Smooth muscle cell (in vitro differentiated cells): ENCODE measurements at regions not wholly inside any gene's neighbourhood (a gene's known extent, or its start where the extent isn't known, plus 50 kb on each side); places are given as distances from the start of the nearest gene placed in this dataset.

ENCODE experiments used
- DNase-seq: peaks from one replicate; lab custom pipeline; 2025; ENCODE audit not compliant: unreplicated experiment; lab: John Stamatoyannopoulos, UW
- H2AFZ ChIP-seq: fragments of 200-600 bp; sonication (generic); 2 replicates; pipeline ENCODE4 v1.6.0; 2016; ENCODE audit warnings: antibody characterized with exemption, low read depth, mild to moderate bottlenecking
- H3F3A ChIP-seq: fragments of 200-600 bp; sonication (generic); 2 replicates; pipeline ENCODE4 v1.6.0; 2017; ENCODE audit warnings: antibody characterized with exemption, low read depth
- H3K27ac ChIP-seq: fragments of 200-600 bp; sonication (generic); 2 replicates; pipeline ENCODE4 v1.5.1; 2016; ENCODE audit warnings: low read depth, mild to moderate bottlenecking
- H3K27me3 ChIP-seq: fragments of 200-600 bp; sonication (generic); 2 replicates; pipeline ENCODE4 v1.6.1; 2016; ENCODE audit warnings: low read depth, mild to moderate bottlenecking
- H3K36me3 ChIP-seq: fragments of 200-600 bp; sonication (generic); 2 replicates; pipeline ENCODE4 v1.5.1; 2016; ENCODE audit warnings: low read depth
- H3K4me1 ChIP-seq: fragments of 200-600 bp; sonication (generic); 2 replicates; pipeline ENCODE4 v1.5.1; 2016; ENCODE audit warnings: low read depth
- H3K4me2 ChIP-seq: fragments of 200-600 bp; sonication (generic); 2 replicates; pipeline ENCODE4 v1.6.0; 2016; ENCODE audit warnings: mild to moderate bottlenecking
- H3K4me3 ChIP-seq: fragments of 200-600 bp; sonication (generic); 2 replicates; pipeline ENCODE4 v1.5.1; 2016; ENCODE audit warnings: mild to moderate bottlenecking
- H3K79me2 ChIP-seq: fragments of 200-600 bp; sonication (generic); 2 replicates; pipeline ENCODE4 v1.6.0; 2016; ENCODE audit warnings: low read depth, mild to moderate bottlenecking
- H3K9ac ChIP-seq: fragments of 200-600 bp; sonication (generic); 2 replicates; pipeline ENCODE4 v1.6.0; 2016; ENCODE audit warnings: low read depth
- H3K9me3 ChIP-seq: fragments of 200-600 bp; sonication (generic); replicated peaks from 2 replicates; pipeline ENCODE4 v1.5.1; 2016; ENCODE audit warnings: low read depth
- H4K20me1 ChIP-seq: fragments of 200-600 bp; sonication (generic); 2 replicates; pipeline ENCODE4 v1.6.0; 2016; ENCODE audit warnings: low read depth
- CTCF ChIP-seq: fragments of 200-600 bp; sonication (generic); IDR thresholded peaks from 2 replicates; pipeline ENCODE4 v1.5.1; 2017; ENCODE audit warnings: borderline replicate concordance, mild to moderate bottlenecking, antibody characterized with exemption; ENCODE audit not compliant: insufficient read depth, poor library complexity, severe bottlenecking
- WGBS: methylation state at CpG from one replicate; pipeline ENCODE4 v1.1.7; 2016; ENCODE audit warnings: low lambda C conversion rate; 5-methylcytosine and 5-hydroxymethylcytosine counted together

DNA sequence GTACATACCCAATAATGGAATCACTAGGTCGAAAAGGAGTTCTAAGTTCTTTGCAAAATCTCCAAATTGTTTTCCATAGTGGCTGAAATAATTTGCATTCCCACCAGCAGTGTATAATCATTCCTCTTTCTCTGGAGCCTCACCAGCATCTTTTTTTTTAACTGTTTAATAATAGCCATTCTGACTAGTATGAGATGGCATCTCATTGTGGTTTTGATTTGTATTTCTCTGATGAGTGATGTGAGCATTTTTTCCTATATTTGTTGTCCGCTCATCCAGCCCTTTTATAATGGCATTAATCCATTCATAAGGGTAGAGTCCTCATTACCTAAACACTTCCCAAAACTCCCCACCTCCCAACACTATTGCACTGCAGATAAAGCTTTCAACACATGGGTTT, 278.3 kb downstream of the SEC23A start:
- TF ChIP-seq CTCF = no peak
- H3K79me2 ChIP-seq = no peaks in the 10 kb centered on the region
- DNase-seq = no peak
- H3K9me3 ChIP-seq = no peaks in the 10 kb centered on the region
- H3K4me2 ChIP-seq = no peak overlapping the region
- H3K27ac ChIP-seq = no peak overlapping the region
- H3K4me1 ChIP-seq = peaks cover 5% of the 10 kb centered on the region
- no peaks in the 10 kb centered on the region for H3F3A ChIP-seq
- no peak overlapping the region for H2AFZ ChIP-seq
- H3K4me3 ChIP-seq = no peak overlapping the region
- H3K9ac ChIP-seq = no peak overlapping the region
- 83% methylated on average over 2 of the region's 2 CpGs for WGBS
- no peaks in the 10 kb centered on the region for H3K27me3 ChIP-seq
- H3K36me3 ChIP-seq = no peaks in the 10 kb centered on the region
- H4K20me1 ChIP-seq = no peaks in the 10 kb centered on the region

DNA sequence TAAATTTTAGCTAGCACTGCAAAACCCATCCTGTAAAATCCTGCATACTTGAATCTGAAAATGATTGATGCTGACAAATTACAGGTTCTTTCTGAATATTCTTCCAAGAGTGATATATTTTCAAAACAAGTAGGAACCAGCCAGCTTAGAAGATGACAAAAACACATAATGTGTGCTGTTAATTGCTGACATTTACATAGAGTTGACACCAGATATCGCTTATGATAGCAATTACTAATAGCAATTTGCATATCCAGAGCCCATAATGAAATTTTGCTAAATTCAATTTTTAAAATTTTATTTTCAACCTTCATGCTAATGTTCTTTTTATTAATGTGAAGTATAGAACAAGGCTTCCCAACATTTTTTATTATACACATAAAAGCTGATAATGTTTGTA, 284.5 kb downstream of the SEC23A start:
- 81% methylated on average over 1 of the region's 1 CpG for WGBS
- no peak overlapping the region for H3K4me2 ChIP-seq
- H3K4me3 ChIP-seq = no peak overlapping the region
- no peak for TF ChIP-seq CTCF
- H3K27ac ChIP-seq = no peak overlapping the region
- no peak overlapping the region for H2AFZ ChIP-seq
- no peaks in the 10 kb centered on the region for H3K27me3 ChIP-seq
- no peak overlapping the region for H3K9ac ChIP-seq
- H3K79me2 ChIP-seq = no peaks in the 10 kb centered on the region
- H3K9me3 ChIP-seq = no peaks in the 10 kb centered on the region
- H4K20me1 ChIP-seq = no peaks in the 10 kb centered on the region
- no peak for DNase-seq
- no peaks in the 10 kb centered on the region for H3F3A ChIP-seq
- H3K36me3 ChIP-seq = no peaks in the 10 kb centered on the region
- H3K4me1 ChIP-seq = no peaks in the 10 kb centered on the region

- Histone ChIP-seq H3K9me3 (no peaks in the 10 kb centered on the region), H3K27ac (no peak overlapping the region), H3K9ac (no peak overlapping the region), H2AFZ (no peak overlapping the region), H3K4me3 (no peak overlapping the region), H3K4me1 (no peaks in the 10 kb centered on the region), H3K27me3 (no peaks in the 10 kb centered on the region), H3K36me3 (no peaks in the 10 kb centered on the region), H3F3A (no peaks in the 10 kb centered on the region), H3K4me2 (no peak overlapping the region), H4K20me1 (no peaks in the 10 kb centered on the region), H3K79me2 (no peaks in the 10 kb centered on the region)
- DNase-seq = no peak
- WGBS = 75% methylated on average over 7 of the region's 7 CpGs
- TF ChIP-seq CTCF = no peak
These were observed 294.1 kb downstream of the SEC23A start for GRCh38 chr14:38808734-38809455.

- 81% methylated on average over 2 of the region's 2 CpGs for WGBS
- H3K4me3 ChIP-seq = no peak overlapping the region
- H3K9ac ChIP-seq = no peak overlapping the region
- H3K27me3 ChIP-seq = no peaks in the 10 kb centered on the region
- H3F3A ChIP-seq = no peaks in the 10 kb centered on the region
- no peak for TF ChIP-seq CTCF
- H3K4me1 ChIP-seq = no peaks in the 10 kb centered on the region
- H3K36me3 ChIP-seq = no peaks in the 10 kb centered on the region
- no peaks in the 10 kb centered on the region for H3K9me3 ChIP-seq
- DNase-seq = no peak
- no peak overlapping the region for H3K27ac ChIP-seq
- no peaks in the 10 kb centered on the region for H4K20me1 ChIP-seq
- H2AFZ ChIP-seq = no peak overlapping the region
- H3K79me2 ChIP-seq = no peaks in the 10 kb centered on the region
- no peak overlapping the region for H3K4me2 ChIP-seq
These were observed 303.4 kb downstream of the SEC23A start for GRCh38 chr14:38799671-38800070.
